Neural crest cell (in vitro differentiated cells): ENCODE measurements at regions not wholly inside any gene's neighbourhood (a gene's known extent, or its start where the extent isn't known, plus 50 kb on each side); places are given as distances from the start of the nearest gene placed in this dataset.

ENCODE experiments used
- DNase-seq: peaks from one replicate; pipeline ENCODE4 v3.0.0; 2021; ENCODE audit warnings: low read depth, mixed read lengths, low spot score
- H3K27ac Mint-ChIP-seq: one replicate; pipeline ENCODE4 v1.8.0; 2021; ENCODE audit warnings: mild to moderate bottlenecking, mixed read lengths; ENCODE audit not compliant: unreplicated experiment
- H3K27me3 Mint-ChIP-seq: 2 replicates; pipeline ENCODE4 v1.8.0; 2021; ENCODE audit warnings: low read depth, mild to moderate bottlenecking, mixed read lengths
- H3K36me3 Mint-ChIP-seq: 2 replicates; pipeline ENCODE4 v1.8.0; 2021; ENCODE audit warnings: low read depth, mild to moderate bottlenecking, mixed read lengths
- H3K4me1 Mint-ChIP-seq: 2 replicates; pipeline ENCODE4 v1.8.0; 2021; ENCODE audit warnings: mixed read lengths
- H3K4me3 Mint-ChIP-seq: one replicate; pipeline ENCODE4 v1.8.0; 2021; ENCODE audit warnings: mild to moderate bottlenecking, mixed read lengths
- H3K9me3 Mint-ChIP-seq: 2 replicates; pipeline ENCODE4 v1.8.0; 2021; ENCODE audit warnings: mixed read lengths
- CTCF ChIP-seq: fragments of 200-600 bp; sonication (generic); conservative IDR thresholded peaks from 2 replicates; pipeline ENCODE4 v1.5.0; 2021; ENCODE audit warnings: antibody characterized with exemption, mild to moderate bottlenecking

GRCh38 chr2:12577567-12578253 lies 139.0 kb upstream of the TRIB2 start:
- Mint-ChIP-seq H3K36me3 (no peaks in the 10 kb centered on the region), H3K9me3 (no peaks in the 10 kb centered on the region), H3K27me3 (no peaks in the 10 kb centered on the region), H3K27ac (no peak overlapping the region), H3K4me3 (no peak overlapping the region), H3K4me1 (peaks cover 12% of the 10 kb centered on the region)
- no peak for DNase-seq
- TF ChIP-seq CTCF = no peak

GRCh38 chr2:12579018-12579417 lies 137.7 kb upstream of the TRIB2 start:
- Mint-ChIP-seq H3K27ac (no peak overlapping the region), H3K9me3 (no peaks in the 10 kb centered on the region), H3K27me3 (no peaks in the 10 kb centered on the region), H3K4me1 (peaks cover 12% of the 10 kb centered on the region), H3K4me3 (no peak overlapping the region), H3K36me3 (no peaks in the 10 kb centered on the region)
- DNase-seq = no peak
- TF ChIP-seq CTCF = no peak

- DNase-seq = no peak
- H3K4me1 Mint-ChIP-seq = no peaks in the 10 kb centered on the region
- no peak overlapping the region for H3K4me3 Mint-ChIP-seq
- no peaks in the 10 kb centered on the region for H3K9me3 Mint-ChIP-seq
- H3K36me3 Mint-ChIP-seq = no peaks in the 10 kb centered on the region
- TF ChIP-seq CTCF = no peak
- H3K27ac Mint-ChIP-seq = no peak overlapping the region
- H3K27me3 Mint-ChIP-seq = no peaks in the 10 kb centered on the region
Observed at GRCh38 chr2:12584338-12584737, 132.4 kb upstream of the TRIB2 start.

- Mint-ChIP-seq H3K27ac (no peak overlapping the region), H3K4me3 (no peak overlapping the region), H3K36me3 (no peaks in the 10 kb centered on the region), H3K27me3 (no peaks in the 10 kb centered on the region), H3K4me1 (no peaks in the 10 kb centered on the region), H3K9me3 (no peaks in the 10 kb centered on the region)
- no peak for DNase-seq
- TF ChIP-seq CTCF = no peak
Observed at GRCh38 chr2:12585784-12586183, 131.0 kb upstream of the TRIB2 start.

GRCh38 chr2:12587228-12587627 lies 129.5 kb upstream of the TRIB2 start:
- Mint-ChIP-seq H3K27ac (no peak overlapping the region), H3K9me3 (no peaks in the 10 kb centered on the region), H3K27me3 (no peaks in the 10 kb centered on the region), H3K4me1 (no peaks in the 10 kb centered on the region), H3K36me3 (no peaks in the 10 kb centered on the region), H3K4me3 (no peak overlapping the region)
- TF ChIP-seq CTCF = no peak
- DNase-seq = no peak
